ENCODE measurements at regions not wholly inside any gene's neighbourhood (a gene's known extent, or its start where the extent isn't known, plus 50 kb on each side); places are given as distances from the start of the nearest gene placed in this dataset.

GRCh38 chr1:218683242-218683641 lies 338.1 kb downstream of the TGFB2 start:
- TF ChIP-seq EZH2 (IDR thresholded peaks at IDR 0.05) (no peak), POLR2AphosphoS5 (IDR thresholded peaks at IDR 0.05; ENCODE audit: borderline replicate concordance, low read depth, low read length) (no peak), FOXP2 (optimal IDR thresholded peaks at IDR 0.05; ENCODE audit: control extremely low read depth, extremely low read length, insufficient read depth) (no peak)
